Inflammatory macrophage (primary cell): ENCODE measurements at regions not wholly inside any gene's neighbourhood (a gene's known extent, or its start where the extent isn't known, plus 50 kb on each side); places are given as distances from the start of the nearest gene placed in this dataset.
A peak's percentile ranks its signal among the peaks of the same experiment; 100 is the strongest.

Experiments
- DNase-seq, 2 donors: peaks; one replicate each; pipeline ENCODE4 v3.0.0-alpha.2; 2020 to 2022

- peak in 1 of 2 donors; percentile 22 for DNase-seq
Observed at GRCh38 chr4:184528051-184528450, 53.7 kb upstream of the IRF2 start.

GRCh38 chr4:184526228-184526627 is 51.9 kb upstream of the IRF2 start:
- DNase-seq, result no peak
